GM19328 (cell line): ENCODE measurements at regions not wholly inside any gene's neighbourhood (a gene's known extent, or its start where the extent isn't known, plus 50 kb on each side); places are given as distances from the start of the nearest gene placed in this dataset.

Source experiments
- ATAC-seq: cut with Tn5 transposase; IDR thresholded peaks from one replicate; pipeline ENCODE4 v1.9.1; 2021; ENCODE audit warnings: mild to moderate bottlenecking, moderate library complexity; ENCODE audit not compliant: unreplicated experiment

- ATAC-seq: no peak
These were observed 316.0 kb upstream of the NPVF start for GRCh38 chr7:25544254-25544653.

- no peak for ATAC-seq
These were observed 317.1 kb upstream of the NPVF start for GRCh38 chr7:25545124-25546008.

- ATAC-seq: no peak
These were observed 318.0 kb upstream of the NPVF start for GRCh38 chr7:25546306-25546705.

GRCh38 chr7:25549271-25549921 lies 321.1 kb upstream of the NPVF start:
- no peak for ATAC-seq

DNA sequence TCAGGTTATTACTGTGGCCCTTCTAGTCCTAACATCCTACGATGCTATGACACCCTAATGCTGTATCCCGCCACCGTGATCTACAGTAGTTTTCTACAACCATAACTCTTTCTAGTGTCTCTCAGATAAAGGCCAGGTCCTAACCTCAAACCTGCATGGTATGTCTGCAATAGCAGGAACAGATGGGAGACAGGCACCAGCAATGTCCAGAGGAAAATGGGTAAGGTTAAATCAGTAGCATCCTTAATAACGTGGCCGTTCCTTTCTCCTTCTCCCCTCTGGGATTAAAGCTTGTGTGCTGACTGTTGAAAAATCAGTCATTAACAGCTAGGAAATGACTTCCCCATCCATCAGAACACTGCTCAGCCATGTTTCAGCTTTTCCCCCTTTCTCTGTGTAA lies 321.9 kb upstream of the NPVF start:
- ATAC-seq: no peak

DNA sequence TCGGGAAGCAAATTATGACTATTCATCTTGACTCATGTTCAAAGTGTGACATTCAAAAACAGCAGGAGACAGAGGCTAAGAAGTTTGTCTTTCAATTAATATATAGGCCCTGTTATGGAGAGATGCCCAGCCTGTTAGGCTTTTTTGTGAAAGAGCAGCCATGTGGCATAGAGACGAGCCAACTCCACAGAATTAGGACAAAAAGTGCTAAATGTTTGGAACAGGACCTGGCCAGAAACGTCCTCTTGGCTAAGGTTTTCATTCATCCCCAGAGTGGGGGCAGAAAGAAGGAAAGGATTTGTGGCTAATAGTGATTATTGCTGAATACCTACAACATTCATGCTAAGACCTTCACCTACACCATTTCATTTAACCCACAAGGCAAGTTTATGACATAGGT lies 324.7 kb upstream of the NPVF start:
- no peak for ATAC-seq

- no peak for ATAC-seq
These were observed 325.4 kb upstream of the NPVF start for GRCh38 chr7:25553580-25554291.

- no peak for ATAC-seq
These were observed 329.2 kb upstream of the NPVF start for GRCh38 chr7:25557379-25557917.

GRCh38 chr7:25557930-25558329 lies 329.6 kb upstream of the NPVF start:
- ATAC-seq: no peak

GRCh38 chr7:25558605-25559004 lies 330.3 kb upstream of the NPVF start:
- no peak for ATAC-seq

DNA sequence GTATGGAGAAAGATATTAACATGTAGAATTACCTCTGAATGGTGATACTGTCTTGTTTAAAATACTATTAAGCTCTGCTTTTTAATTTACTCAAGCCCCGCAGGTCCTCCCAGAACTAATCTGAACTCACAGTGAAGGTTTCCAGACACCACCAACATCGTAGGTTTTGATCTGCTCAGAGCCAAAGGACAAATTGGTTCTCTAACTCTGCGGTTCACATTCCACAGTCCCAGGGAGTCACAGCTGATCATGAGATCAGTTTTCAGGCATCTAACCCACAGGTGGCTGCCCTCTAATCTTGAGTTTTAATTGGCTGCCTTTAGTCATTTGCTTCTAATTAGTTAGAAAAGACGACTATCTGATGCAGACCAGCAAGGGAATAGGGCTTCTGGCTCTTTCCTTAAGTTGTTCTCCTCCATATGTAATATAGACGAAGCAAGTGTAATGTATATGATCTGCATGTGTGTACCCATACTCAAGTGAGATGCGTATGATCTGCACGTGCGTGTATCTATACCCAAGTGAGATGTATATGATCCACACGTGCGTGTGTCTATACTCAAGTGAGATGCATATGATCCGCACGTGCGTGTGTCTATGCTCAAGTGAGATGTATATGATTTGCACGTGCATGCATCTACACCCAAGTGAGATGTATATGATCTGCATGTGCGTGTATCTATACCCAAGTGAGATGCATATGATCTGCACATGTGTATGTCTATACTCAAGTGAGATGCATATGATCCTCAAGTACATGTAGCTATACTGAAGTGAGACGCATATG lies 331.5 kb upstream of the NPVF start:
- ATAC-seq: no peak

DNA sequence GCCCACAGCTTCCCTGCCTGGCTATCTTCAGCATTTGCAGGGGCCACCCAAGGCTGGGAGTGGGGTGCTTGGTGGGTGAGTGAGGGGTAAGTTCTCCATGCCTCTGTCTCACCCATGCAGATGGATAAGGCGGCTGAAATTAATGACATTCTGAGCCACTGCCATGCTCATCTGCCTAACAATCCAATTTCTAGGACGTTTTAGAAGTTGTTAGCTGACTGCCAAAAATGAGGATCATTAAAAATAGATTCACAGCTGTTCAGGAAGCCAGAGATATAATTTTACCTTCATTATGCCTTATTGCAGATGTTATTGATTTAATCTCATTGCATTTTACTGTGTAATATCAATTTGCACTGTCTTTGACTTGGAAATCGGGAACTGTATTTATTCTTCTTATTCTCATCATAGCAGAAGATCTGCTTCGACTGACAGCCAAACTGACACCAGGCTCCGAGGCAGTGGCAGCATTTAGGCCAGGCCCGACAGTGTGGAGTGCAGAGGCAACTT lies 334.4 kb upstream of the NPVF start:
- no peak for ATAC-seq

DNA sequence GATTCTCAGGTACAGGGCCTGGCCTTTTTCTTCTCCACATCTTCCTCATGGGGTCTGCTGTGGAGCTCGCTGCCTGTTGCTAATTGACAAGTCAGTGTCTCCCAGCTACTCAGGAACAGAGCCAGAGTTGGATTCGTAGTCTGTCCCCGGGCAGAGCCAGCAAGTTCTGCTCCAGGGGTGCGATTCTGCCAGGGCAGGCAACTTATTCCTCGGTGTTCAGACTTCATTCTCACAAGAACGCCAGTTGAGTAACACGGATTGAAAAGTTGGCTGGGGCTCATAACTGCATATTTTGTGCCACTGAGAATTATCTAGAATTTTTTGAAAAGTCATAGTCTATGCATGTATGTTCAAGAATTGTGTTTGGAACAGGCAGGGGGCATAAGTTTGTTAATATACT lies 336.7 kb upstream of the NPVF start:
- ATAC-seq: no peak

DNA sequence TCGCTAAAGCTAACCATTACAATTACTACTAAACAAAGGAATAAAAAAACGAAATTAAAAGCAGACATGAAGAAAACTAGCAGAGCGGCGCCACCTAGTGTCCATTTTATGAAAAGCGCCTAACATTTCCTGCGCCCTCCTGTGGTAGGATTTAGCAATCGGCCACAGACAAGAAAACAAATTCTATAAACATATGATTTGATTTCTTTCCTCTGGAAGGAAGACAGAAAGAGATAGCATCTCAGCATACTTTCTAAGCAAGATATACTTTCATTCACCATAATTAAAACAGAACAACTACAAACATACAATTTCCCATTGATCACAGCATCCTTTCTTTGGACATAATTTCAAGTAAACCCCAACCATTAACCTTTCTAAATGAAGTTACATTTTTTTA lies 337.7 kb upstream of the NPVF start:
- ATAC-seq: no peak

- ATAC-seq: no peak
These were observed 339.1 kb upstream of the NPVF start for GRCh38 chr7:25567430-25567829.

- ATAC-seq: no peak
These were observed 341.5 kb upstream of the NPVF start for GRCh38 chr7:25569765-25570164.

- no peak for ATAC-seq
These were observed 344.1 kb upstream of the NPVF start for GRCh38 chr7:25572423-25572822.

GRCh38 chr7:25574828-25575227 lies 346.5 kb upstream of the NPVF start:
- no peak for ATAC-seq

DNA sequence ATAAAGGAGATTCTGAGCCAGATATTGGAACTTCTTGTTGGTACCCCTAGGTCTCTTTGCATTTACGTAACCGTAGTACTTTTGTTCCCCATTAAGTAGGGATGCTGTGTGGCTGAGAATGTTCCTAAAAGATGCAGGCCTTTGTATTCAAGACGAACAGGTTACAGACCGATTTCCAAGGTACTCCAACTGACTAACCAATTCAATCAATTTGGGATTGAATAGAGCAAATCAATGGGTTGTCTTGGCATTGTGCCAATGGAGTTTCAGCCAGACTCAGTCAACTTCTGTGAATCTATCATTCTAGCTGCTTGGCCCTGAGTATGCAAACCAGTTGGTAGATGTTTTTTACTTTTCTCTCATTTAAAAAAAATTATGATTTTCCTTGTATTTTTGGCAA lies 347.3 kb upstream of the NPVF start:
- no peak for ATAC-seq

- ATAC-seq: no peak
These were observed 350.9 kb upstream of the NPVF start for GRCh38 chr7:25578991-25579777.
